Stimulated activated CD4-positive, alpha-beta T cell treated with anti-CD3 and anti-CD28 coated beads, Interleukin-15, amount 100 ng/mL, for 24 hours (primary cell): ENCODE measurements at regions not wholly inside any gene's neighbourhood (a gene's known extent, or its start where the extent isn't known, plus 50 kb on each side); places are given as distances from the start of the nearest gene placed in this dataset.

ENCODE experiments used
- DNase-seq: peaks from one replicate; pipeline ENCODE4 v3.0.0-alpha.2; 2020

DNA sequence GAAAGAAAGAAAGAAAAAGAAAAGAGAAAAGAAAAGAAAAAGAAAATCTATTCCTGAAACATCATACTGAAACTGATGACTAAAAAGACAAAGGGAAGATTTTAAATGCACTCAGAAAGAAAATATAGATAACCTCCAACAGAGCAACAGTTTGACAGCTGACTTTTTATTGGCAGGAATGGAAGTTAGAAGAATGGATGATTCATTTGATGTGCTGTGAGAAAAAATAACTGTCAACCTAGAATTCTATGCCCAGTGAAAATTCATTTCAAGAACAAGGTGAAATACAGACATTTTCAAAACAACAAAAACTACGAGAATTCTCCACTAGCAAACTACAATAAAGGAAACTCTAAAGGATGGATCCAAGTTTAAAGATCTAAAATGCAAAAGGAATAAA is 50.5 kb upstream of the HSPA12A start:
- no peak for DNase-seq

DNA sequence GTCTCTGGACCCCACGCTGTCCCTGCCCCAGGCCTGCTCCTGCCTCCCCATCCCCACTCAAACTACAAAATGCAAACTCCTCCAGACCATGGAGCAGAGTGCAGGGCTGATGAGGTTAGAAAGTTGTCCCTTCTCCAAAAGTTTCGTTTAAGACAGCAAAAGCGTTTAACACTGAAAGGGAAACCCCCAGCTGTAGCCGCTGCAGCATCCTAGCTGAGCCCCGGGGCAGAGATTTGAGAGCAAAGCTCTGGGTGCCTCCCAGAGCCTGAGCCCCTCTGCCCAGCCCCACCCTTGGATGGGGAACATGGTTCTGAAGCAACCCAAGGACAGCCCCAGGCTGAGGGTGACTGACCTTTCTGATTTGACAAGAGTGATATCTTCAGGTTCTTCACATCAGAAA is 52.8 kb upstream of the ENO4 start:
- DNase-seq: no peak

DNA sequence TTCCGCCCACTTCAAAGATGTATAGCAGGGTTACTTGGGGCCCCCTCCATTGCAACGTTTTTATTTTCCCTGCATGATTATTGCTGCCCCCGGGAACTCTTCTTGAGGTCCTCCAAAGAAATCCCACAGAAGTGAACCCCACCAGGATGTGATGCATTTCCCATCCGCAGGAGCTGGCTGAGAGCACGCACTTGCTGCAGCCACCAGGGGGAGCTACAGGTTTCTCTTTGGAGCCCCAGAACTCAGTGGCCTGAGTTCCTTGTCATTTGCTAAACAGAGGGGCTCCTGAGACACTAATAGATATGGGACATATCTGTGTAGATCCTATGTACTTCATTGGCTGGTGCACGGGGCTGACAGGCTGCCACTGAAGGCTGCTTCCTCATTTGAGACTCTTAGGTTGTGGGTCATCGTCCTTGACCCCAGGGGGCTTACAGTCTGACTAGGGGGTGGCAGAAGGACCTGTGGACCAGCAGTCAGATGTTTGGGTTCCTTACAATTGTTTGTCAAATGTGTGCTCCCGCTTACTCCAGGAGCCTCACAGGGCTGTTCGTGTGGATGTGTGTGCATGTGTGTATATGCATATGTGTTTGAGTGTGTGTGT is 52.3 kb upstream of the ENO4 start:
- DNase-seq: peak; percentile 82

DNA sequence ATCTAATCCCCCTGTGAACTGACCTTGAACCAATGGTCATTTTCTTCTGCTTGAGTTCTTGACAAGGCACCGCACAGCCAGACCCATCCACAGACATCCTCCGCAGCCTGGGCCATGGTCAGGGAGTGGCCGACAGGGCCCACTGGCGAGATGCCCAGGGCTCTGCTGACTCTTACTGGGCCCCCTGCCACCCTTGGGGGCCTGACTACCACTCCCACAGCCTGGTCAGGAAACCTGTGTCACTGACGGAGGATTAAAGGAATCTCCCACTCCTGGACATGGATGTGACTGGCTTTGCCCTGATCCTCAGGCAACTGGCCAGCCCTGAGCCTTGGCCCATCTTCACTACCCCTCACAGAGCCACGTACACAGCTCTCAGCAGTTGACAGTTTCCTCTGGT is 50.4 kb upstream of the ENO4 start:
- DNase-seq: no peak
